AML-193 (cell line): ENCODE measurements at regions not wholly inside any gene's neighbourhood (a gene's known extent, or its start where the extent isn't known, plus 50 kb on each side); places are given as distances from the start of the nearest gene placed in this dataset.
A peak's percentile ranks its signal among the peaks of the same experiment; 100 is the strongest.

ENCODE experiments used
- DNase-seq, 2 experiments: peaks; one replicate each; lab custom pipeline; 2025; lab: John Stamatoyannopoulos, UW

DNA sequence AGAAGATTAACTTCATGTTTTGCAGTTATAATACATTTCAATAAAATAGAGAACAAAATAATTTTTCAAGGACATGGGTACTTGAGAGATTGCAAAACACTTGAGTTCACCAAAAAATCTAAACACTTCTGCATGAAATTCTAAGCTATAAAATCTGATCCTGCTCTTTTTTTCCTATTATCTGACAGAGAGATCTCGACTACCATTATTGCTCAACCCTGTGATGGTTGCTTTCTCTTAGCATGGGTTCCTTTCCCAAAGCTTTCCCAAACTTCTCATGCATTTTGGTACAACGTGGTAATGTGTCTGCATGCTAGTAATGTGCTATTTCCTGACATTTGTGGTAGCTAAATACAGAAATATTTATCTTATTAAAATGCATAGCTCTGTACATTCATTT is 1243.1 kb upstream of the ADGRB3 start:
- no peak for DNase-seq

- DNase-seq = no peak
These were observed 1265.4 kb upstream of the ADGRB3 start for GRCh38 chr6:67369679-67370078.

GRCh38 chr6:67362976-67363375 is 1272.1 kb upstream of the ADGRB3 start:
- DNase-seq = no peak

- DNase-seq = no peak
These were observed 1273.8 kb upstream of the ADGRB3 start for GRCh38 chr6:67361264-67361663.

DNA sequence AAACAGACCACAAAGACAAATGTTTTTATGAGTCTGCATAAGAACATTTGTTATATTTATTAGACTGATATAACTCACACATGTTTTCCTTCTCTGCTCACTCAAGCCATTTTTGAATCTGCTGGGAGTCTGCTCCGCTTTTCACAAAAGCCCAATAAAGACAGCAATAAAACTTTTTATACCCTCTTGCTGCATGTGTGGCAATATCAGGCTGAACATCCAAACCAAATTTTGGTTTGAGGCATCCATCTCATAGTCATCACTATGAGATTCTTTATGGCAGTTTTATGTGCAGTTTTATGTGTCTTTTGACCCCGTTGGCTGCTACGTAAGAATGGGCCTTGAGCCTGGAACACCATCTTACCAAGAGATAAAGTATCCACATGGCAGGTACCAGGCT is 1276.8 kb upstream of the ADGRB3 start:
- DNase-seq = no peak

GRCh38 chr6:67353861-67354260 is 1281.2 kb upstream of the ADGRB3 start:
- DNase-seq = no peak

- DNase-seq = no peak
These were observed 1282.4 kb upstream of the ADGRB3 start for GRCh38 chr6:67352717-67353116.

GRCh38 chr6:67350729-67351128 is 1284.4 kb upstream of the ADGRB3 start:
- no peak for DNase-seq

DNA sequence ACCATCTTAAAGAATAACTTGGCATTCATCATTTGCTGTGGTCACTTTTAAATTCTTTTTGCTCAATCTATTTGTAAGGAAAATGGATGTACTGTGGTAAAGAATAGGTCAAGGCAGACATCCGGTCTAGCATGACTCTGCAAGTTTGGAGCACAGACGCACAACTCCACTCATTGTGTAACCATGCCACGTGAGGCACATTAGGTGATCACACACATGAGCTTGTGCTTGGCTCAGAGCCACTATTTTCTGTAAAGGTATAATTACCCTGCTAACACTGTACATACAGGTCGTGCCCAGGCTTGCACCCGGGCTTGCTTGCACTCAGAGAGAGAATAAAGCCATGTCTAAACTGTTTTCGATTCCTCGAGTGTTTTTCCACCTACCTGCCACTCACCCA is 1289.1 kb upstream of the ADGRB3 start:
- DNase-seq = peak; percentile 46 to 48

GRCh38 chr6:67336014-67336413 is 1299.1 kb upstream of the ADGRB3 start:
- DNase-seq = no peak

- no peak for DNase-seq
These were observed 1303.8 kb upstream of the ADGRB3 start for GRCh38 chr6:67331304-67331703.

GRCh38 chr6:67328269-67328668 is 1306.8 kb upstream of the ADGRB3 start:
- DNase-seq = no peak

DNA sequence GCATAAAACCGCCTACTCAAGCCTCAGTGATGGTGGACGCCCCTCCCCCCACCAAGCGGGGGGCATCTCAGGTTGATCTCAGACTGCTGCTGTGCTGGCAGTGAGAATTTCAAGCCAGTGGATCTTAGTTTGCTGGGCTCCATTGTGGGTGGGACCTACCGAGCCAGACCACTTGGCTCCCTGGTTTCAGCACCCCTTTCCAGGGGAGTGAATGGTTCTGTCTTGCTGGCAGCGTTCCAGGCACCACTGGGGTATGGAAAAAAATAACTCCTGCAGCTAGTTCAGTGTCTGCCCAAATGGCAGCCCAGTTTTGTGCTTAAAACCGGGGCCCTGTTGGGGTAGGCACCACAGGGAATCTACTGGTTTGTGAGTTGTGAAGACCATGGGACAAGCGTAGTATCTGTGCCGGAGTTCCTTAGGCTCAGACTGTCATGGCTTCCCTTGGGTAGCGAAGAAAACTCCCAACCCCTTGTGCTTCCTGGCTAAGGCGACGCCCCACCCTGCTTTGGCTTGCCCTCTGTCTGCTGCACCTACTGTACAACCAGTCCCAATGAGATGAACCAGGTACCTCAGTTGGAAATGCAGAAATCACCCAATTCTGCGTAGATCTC is 1334.5 kb upstream of the ADGRB3 start:
- DNase-seq = no peak

GRCh38 chr6:67292169-67292568 is 1342.9 kb upstream of the ADGRB3 start:
- DNase-seq = no peak

DNA sequence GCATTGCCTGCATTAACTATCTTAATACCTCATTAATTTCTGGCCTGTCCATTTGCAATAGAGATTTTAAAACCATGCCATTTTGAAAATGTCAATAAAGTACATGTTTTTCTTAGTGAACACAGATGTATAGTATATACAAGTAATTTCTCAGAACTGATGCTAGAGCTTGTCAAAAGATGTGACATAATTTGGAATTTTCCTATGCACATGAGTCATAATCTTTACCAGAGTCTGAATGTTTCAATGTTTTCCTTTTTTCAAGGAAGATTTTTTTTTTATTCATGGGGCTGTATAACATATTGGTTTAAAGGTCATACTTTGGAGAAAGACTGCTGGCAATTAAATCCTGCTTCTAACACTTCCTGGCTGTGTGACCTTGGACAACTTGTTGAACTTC is 1347.5 kb upstream of the ADGRB3 start:
- no peak for DNase-seq

GRCh38 chr6:67285770-67286495 is 1349.1 kb upstream of the ADGRB3 start:
- DNase-seq = no peak

DNA sequence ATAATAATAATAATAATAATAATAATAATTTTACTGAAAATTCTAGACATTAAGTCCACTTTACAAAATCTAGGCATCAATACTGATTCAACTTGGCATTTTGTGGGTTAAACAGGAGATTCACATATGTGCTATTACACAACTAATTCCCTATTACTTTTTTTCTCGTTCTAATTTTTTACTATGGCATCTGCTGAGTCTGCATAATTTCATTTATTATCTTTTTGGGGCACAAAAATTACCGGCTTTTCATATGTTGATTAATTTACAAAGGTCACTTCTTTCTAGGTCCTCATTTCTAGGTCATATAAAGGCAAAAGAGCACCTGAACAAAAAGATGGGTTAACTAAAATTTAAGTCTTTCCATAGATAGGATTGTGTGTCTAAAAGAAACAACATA is 1357.8 kb upstream of the ADGRB3 start:
- DNase-seq = no peak

- no peak for DNase-seq
These were observed 1368.8 kb upstream of the ADGRB3 start for GRCh38 chr6:67265996-67266921.

DNA sequence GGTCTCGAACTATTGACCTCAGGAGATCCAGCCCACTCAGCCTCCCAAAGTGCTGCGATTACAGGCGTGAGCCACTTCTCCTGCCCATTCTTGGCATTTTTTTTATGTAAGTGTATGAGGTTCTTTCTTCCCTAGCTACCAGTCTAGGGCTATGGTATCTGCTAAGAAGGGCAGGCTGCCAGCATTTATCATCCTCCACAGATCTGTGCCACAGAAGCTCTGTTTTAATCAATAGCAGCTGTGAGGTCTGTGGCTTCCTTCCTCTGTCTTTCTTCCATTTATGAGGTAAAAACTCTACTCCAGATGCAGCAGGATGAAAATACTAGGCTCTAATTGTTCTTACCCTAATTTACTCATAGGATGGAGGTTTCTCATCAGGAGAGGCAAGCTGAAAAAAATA is 1382.4 kb upstream of the ADGRB3 start:
- DNase-seq = no peak

DNA sequence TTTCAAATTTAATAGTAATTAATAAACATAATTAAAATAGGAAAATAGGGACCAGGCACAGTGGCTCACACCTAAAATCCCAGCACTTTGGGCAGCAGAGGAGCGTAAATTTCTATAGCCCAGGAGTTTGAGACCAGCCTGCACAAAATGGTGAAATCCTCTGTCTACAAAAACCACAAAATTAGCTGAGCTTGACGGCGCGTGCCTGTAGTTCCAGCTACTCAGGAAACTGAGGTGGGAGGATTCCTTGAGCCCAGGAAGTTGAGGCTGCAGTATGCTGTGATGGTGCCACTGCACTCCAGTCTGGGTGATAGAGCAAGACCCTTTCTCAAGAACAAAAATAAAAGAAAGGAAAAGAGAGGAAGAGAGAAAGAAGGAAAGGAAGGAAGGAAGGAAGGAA is 1387.0 kb upstream of the ADGRB3 start:
- DNase-seq = no peak

DNA sequence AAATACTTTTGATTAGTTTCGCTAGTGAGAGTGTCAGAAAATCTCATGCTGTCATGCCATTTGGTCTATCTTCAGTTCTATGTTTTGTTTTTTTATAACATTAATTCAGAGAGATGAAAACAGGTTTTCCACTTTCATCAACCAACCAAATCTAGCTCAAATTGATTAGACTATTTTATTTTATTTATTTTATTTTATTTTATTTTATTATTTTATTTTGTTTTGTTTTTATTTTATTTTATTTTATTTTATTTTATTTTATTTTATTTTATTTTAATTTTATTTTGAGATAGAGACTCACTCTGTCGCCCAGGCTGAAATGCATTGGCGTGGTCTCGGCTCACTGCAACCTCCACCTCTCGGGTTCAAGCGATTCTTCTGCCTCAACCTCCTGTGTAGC is 1391.0 kb upstream of the ADGRB3 start:
- DNase-seq = no peak

DNA sequence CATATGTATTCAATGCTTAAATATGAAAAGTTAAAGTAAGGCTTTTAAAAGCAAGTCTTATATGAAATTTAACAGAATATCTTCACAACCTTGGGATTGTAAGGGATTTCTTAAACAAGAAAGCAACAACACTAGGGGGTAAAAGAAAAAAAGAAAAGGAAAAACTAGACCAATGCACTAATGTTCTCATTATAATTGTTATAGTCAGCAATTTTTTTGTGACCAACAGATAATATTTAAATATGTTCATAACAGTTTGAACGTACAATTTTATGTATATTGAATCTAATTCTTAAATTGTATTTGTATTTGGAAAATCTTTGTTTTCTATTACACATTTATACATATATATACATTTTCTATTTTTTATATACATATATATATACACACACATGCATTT is 1397.8 kb upstream of the ADGRB3 start:
- no peak for DNase-seq

DNA sequence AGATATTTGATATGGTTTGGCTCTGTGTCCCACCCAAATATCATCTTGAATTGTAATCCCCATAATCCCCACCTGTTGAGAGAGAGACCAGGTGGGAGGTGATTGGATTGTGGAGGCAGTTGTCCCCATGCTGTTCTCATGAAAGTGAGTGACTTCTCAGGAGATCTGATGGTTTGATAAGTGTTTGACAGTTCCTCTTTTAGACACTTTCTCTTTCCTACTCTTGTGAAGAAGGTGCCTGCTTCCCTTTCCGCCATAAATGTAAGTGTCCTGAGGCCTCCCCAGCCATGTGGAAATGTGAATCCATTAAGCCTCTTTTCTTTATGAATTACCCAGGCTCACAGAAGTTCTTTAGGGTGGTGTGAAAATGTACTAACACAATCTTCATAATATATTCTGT is 1404.0 kb upstream of the ADGRB3 start:
- DNase-seq = no peak
